ENCODE measurements at regions not wholly inside any gene's neighbourhood (a gene's known extent, or its start where the extent isn't known, plus 50 kb on each side); places are given as distances from the start of the nearest gene placed in this dataset.
"Not testable (repeated sequence)": the region's sequence is repeated elsewhere in the genome, so short reads cannot be mapped to it uniquely, and the experiment has no call there.

DNA sequence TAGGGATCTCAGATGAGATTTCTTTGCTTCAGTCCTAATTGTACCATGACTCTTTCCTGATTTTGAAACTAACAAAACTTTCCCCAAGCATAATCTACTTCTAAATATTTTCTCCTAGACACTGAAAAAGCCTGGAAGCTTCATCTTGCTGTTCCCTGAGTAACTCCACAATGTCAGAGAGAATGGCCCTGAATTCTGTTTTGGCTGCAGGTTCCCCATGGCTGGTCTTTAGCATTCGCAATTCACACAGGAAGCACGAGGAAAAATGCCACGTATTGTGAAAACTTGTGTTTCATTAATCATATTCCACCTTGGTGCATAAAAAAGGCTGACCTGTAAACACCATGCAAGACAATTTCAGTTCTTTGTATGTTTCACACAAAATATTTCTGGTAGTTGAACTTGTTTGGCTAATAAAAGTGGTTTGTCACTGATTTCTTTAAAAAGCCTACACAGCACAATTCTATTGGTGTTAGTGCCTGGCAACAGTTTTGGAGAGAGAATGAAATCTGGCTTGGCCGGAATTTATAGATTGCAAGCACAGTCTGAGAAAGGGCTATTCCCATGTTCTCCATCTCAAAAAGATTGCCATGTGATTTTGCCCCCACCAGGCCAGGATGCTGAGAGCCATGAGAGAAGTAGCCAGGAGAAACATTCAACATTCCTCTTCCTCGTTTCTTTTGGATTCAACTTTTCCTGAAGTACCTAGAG, 367.1 kb downstream of the NDFIP2 start:
- TF ChIP-seq ZFX (IDR thresholded peaks at IDR 0.05) = no peak
- TF ChIP-seq, protein P1, sequence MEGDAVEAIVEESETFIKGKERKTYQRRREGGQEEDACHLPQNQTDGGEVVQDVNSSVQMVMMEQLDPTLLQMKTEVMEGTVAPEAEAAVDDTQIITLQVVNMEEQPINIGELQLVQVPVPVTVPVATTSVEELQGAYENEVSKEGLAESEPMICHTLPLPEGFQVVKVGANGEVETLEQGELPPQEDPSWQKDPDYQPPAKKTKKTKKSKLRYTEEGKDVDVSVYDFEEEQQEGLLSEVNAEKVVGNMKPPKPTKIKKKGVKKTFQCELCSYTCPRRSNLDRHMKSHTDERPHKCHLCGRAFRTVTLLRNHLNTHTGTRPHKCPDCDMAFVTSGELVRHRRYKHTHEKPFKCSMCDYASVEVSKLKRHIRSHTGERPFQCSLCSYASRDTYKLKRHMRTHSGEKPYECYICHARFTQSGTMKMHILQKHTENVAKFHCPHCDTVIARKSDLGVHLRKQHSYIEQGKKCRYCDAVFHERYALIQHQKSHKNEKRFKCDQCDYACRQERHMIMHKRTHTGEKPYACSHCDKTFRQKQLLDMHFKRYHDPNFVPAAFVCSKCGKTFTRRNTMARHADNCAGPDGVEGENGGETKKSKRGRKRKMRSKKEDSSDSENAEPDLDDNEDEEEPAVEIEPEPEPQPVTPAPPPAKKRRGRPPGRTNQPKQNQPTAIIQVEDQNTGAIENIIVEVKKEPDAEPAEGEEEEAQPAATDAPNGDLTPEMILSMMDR (conservative IDR thresholded peaks at IDR 0.05) = no peak
- no peak overlapping the region for H3K27ac ChIP-seq

DNA sequence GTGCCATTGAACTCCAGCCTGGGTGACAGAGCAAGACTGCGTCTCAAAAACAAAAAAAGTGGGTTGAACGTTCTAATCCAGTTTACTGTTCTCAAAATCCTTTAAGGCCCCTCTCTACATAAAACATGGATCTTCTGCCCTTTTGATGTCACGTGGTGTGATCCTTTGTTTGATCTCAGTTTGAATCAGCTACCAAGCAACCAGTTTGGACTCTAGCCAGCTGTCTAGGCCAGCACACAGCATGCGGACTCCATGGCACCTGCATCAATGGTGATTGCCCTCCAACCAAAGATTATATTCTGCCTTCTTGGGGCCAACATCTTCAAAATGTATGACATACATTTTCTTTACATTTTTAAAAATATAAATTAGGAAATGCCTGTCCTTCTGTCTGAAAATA, 365.4 kb downstream of the NDFIP2 start:
- no peak for TF ChIP-seq ZFX (IDR thresholded peaks at IDR 0.05)
- TF ChIP-seq, protein P1 (conservative IDR thresholded peaks at IDR 0.05) = no peak
- H3K27ac ChIP-seq = no peak overlapping the region

GRCh38 chr13:79837741-79838450, 356.9 kb downstream of the NDFIP2 start:
- TF ChIP-seq, protein P1 (conservative IDR thresholded peaks at IDR 0.05) = no peak
- no peak for TF ChIP-seq ZFX (IDR thresholded peaks at IDR 0.05)
- H3K27ac ChIP-seq = no peak overlapping the region

DNA sequence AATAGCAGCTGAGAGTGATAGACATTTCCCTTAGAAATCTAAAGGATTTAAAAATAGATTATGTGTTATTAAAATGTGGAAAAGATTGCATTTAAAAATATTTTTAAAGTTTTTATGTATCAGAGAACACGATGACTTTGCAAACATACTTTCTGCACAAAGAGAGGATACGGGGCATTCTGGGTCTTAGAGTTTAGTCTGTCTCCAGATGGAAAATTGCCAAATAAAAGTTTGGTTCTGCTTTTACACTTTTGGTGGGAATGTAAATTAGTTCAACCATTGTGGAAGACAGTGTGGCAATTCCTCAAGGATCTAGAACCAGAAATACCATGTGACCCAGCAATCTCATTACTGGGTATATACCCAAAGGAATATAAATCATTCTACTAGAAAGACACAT, 355.2 kb downstream of the NDFIP2 start:
- not testable (repeated sequence) for H3K27ac ChIP-seq

DNA sequence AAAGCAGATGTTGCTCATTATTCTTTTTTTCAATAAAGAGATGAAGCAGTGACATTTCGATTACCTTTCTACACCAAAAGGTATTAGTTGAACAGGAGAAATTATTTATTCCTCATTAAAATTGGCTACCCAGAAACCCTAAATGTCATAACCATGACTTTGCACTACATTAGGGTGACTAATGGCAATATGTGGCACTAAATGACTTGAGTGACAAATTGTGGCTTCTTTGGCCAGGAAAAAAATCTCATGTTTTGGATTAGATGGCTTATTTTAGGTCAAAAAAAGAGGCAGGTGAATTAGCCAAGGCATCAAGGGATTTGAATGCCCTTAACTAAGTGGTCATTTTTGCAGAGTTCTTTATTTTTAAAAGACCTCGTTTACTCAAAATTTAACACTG, 353.9 kb downstream of the NDFIP2 start:
- H3K27ac ChIP-seq = no peak overlapping the region
- TF ChIP-seq, protein P1 (conservative IDR thresholded peaks at IDR 0.05) = no peak
- no peak for TF ChIP-seq ZFX (IDR thresholded peaks at IDR 0.05)

- TF ChIP-seq, protein P1 (conservative IDR thresholded peaks at IDR 0.05) = no peak
- TF ChIP-seq ZFX (IDR thresholded peaks at IDR 0.05) = no peak
- H3K27ac ChIP-seq = no peak overlapping the region
These were observed 353.0 kb downstream of the NDFIP2 start for GRCh38 chr13:79833991-79834390.

GRCh38 chr13:79831556-79831955, 350.6 kb downstream of the NDFIP2 start:
- TF ChIP-seq ZFX (IDR thresholded peaks at IDR 0.05) = no peak
- TF ChIP-seq, protein P1 (conservative IDR thresholded peaks at IDR 0.05) = no peak
- no peak overlapping the region for H3K27ac ChIP-seq
